DMS153 treated with DMSO at 0.1 percent for 48 hours (cell line): ENCODE measurements at regions not wholly inside any gene's neighbourhood (a gene's known extent, or its start where the extent isn't known, plus 50 kb on each side); places are given as distances from the start of the nearest gene placed in this dataset.

ENCODE experiments used
- DNase-seq: peaks from one replicate; lab custom pipeline; 2025; ENCODE audit not compliant: unreplicated experiment; lab: John Stamatoyannopoulos, UW

DNA sequence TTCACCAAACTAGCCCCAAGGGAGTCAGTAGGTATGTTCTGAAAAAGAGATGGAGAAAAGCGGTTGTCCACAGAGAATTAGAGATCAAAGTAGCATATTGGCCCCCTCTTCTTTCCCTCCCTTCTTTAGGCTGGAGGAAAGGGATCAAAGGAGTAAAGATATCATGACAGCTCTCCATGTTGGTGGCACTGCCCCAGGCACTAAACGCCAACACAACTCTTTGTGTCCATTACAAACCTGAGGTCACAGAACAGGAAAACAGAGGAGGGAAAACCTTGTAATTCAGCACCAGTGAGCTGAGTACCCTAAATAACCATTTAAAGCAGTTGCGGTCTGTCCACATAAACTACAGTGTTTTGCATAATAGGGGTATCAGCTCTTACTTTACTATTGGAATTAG lies 113.0 kb upstream of the TFAP2D start:
- DNase-seq: no peak

DNA sequence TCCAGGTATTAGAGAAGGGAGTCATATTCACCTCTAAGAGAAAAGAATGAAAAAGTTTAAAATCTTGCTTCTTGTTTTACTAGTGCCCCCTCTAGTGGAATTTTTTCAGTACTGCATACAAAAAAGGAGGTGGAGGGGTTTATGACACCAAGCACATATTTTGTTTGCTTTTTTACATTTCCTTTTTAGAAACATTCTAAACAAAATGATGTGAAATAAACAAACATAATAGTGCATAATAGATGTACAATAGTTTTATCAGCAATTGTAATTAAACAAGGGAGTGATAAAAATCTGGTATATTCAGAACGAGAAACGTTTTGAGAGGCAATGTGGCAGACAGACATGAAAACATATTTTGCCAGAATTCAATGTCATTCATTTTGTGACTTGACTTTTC lies 111.0 kb upstream of the TFAP2D start:
- DNase-seq: peak; percentile 25

DNA sequence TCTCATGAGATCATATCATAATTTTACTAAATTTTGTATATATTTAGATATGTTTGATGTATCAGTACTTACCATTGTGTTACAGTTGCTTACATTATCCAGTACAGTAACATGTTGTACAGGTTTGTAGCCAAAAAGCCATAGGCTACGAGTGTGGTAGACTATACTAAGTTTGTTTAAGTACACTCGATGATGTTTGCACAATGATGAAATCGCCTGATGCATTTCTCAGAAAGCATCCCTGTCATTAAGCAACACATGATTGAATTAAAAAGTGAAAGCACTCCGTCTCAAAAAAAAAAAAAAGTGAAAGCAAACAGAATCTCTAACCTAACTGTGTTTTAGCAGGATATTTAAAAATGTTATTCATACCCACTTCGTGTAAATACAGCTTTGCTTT lies 104.9 kb upstream of the TFAP2D start:
- no peak for DNase-seq

DNA sequence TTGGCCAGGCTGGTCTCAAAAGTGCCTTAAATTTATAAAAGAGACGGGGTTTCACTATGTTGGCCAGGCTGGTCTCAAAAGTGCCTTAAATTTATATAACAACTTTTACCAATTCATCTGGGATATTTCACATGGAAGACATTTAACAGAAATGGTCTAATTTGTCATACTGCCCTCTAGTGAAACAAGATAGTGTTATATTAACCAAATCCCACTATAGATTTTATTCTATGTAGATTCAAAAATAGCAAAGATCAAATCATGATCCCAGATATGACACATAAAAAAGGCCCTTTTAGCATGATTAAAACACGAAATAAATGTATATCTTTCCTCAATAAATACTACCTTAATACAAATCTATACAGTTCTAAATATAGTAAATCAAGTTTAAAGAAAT lies 102.8 kb upstream of the TFAP2D start:
- DNase-seq: no peak

DNA sequence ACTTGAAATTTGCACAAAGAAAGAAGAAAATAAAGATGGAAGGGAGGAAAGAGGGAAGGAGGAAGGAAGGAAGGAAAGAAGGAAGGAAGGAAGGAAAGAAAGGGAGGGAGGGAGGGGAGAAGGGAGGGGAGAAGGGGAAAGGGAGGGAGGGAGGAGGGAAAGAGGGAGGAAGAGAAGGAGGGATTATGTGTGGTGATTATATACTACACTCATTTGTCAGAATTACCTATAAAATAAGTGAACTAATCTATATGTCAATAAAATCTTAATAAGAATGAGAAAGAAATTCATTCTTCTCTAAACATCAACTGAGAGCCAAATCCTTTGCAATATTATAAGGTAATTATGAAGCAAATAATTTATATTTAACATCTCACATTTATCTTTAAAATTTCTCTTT lies 77.9 kb upstream of the TFAP2D start:
- DNase-seq: no peak

DNA sequence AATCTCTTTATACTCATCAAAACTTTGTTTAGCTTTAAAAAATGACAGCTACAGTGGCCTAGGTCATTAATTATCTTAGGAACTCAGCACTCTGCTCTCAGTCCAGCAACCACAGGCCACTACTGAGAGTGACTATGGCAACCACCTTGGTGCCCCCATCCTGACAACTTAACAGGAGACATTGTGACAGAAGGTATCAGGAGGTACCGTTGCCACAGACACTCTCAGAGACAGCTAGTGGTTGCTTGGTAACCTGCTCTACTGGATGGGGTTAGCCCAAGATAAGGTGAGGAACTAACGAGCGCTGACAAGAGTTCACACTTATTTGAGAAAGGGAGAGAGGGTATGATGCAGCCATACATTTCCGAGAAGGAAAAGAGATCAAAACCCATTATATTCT lies 76.1 kb upstream of the TFAP2D start:
- DNase-seq: no peak

DNA sequence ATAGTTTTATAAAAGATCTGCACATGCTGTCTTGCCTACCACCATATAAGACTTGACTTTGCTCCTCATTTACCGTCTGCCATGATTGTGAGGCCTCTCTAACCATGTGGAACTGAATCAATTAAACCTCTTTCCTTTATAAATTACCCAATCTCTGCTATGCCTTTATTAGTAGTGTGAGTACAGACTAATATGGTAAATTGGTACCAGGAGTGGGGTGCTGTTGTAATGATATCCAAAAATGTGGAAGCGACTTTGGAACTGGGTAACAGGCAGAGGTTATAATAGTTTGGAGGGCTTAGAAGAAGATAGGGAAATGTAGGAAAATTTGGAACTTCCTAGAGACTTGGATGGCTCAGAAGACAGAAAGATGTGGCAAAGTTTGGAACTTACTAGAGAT lies 64.2 kb upstream of the TFAP2D start:
- no peak for DNase-seq

DNA sequence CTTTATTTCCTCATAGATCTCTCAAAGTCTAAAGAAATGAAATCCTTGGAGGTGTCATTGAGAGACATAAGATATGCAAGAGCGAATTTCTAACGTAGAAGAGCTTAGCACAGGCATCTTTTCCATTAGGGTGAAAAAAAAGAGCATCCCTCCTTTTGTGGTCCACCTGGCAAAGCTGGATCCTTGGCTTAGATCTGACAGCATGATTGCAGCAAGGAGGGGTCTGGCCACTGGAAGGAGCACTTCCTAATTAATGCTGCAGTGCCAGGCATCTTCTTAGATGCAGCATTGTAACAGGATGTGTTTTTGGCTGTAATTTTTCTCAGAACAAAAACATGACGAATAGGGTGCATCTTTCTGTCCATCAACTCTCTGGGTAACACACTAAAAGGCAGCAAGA lies 60.1 kb upstream of the TFAP2D start:
- DNase-seq: no peak

DNA sequence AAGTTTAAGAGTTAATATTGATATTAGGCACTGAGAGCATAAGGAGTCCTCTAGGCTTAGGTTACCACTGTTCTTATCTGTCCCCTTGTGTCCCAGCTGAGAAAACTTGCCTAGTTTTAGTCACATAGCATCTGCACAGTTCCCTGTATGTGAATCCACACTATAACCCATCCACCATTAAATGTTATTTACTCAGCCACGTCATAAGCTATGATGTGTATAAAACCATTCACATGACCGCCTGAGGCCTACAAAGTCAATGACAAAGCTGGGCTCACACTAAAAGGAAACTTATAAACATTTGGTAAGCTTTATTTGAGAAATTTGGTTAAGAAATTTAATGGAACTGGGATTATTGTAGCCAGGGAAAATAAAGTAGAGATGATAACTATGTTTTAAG lies 59.2 kb upstream of the TFAP2D start:
- no peak for DNase-seq

DNA sequence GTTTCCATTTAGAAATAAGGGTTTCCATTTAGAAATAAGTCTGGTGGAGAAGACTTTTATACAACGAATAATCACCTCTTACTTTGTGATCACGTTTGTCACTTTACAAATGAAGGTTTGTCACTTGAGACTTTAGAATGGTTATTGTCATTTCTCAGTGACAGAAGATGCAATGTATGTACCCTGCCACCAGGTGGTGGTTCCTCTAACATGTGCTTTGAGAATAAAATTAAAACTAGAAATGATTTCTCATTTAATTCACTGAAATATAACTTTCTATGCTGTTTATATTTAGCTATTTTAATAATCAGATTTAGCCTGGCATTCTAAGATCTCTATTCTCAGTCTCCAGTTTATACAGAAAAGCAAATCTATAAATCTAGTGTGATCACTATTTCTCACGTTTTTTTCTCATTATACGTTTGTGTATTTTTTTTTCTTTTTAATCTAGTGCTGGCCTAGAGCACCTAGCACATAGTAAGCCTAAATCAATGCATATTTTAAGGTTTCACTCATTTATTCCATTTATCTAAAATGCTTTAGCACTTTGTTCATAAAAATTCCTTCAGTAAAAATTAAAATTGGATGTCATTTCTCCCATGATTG lies 57.4 kb upstream of the TFAP2D start:
- DNase-seq: no peak

DNA sequence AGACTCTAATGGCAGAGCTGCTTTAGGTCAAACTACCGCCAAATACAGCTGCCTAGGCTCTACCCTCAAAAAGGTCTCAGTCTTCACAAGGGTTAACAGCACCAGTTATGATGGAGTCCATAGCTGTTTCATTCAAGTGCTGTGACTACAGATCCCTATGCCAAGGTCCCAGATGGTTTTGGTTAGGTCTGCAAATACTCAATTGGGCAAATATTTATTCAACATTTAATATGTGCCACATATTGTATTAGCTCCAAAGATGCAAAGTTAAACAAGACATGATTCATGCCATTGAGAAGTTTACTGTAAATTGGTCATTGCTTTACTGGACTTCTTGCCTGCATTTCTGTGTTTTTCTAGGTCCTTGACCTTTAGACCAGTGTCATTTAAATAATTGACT lies 55.8 kb upstream of the TFAP2D start:
- DNase-seq: no peak

DNA sequence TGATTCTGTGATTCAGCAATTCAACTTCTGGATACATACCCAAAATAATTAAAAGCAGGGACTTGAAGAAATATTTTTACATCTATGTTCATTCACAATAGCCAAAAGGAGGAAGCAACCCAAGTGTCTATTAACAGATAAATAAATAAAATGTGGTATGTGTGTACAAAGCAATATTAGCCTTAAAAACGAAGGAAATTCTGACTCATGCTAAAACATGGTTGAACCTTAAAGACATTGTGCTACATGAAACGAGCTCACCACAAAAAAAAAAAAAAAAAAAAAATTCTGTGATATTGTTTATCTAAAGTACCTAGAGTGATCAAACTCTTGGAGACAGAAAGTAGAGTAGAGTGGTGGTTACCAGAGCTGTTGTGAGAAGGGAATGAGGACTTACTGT lies 54.8 kb upstream of the TFAP2D start:
- DNase-seq: no peak

DNA sequence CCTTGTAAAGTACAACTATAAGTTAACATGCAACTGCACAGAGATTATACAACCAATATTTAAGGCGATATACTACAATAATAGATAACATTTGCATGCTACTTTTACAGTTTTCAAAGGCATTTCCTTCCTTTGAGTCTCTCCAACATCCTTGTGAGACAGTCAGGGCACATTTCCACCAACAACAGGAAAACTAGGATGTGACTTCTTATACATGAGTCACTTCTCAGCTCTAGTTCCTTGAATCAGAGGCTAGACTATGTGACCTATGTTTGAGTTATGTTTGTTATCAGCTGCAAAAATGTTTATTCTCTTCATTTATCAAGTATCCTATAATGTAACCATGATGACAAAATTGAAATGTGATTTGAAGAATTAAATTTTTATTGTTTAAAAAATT lies 51.7 kb upstream of the TFAP2D start:
- DNase-seq: no peak
